ENCODE measurements at regions not wholly inside any gene's neighbourhood (a gene's known extent, or its start where the extent isn't known, plus 50 kb on each side); places are given as distances from the start of the nearest gene placed in this dataset.

DNA sequence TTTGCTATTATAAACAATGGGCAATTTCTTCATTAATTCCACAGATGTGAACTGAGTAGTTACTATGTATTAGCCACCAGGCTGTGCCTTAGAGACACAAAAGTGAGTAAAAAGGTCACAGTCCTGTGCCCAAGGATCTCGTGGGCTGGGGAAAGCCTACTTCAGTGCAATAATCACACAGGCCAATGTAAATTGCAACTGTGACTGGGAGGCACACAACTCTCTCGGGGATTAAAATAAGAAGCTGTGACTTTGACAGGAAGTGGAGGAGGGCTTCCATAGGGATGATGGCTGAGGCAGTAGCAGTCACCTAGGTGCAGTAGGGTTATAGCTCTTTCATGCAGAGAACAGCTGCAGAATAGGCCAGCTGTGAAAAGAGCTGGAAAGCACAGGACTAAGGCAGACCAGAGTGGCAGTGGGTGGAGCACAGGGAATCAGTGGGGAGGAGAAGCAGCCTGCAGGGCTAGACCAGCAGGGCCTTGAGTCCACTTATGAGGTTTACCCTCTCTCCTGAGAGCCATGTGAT, 121.9 kb downstream of the MAB21L3 start:
- Mint-ChIP-seq H3K36me3 (ENCODE audit: low read depth) (no peaks in the 10 kb centered on the region), H3K27ac (peak overlapping the region in 1 of 3 experiments; percentile 75), H3K4me1 (peaks cover 7% of the 10 kb centered on the region), H3K9me3 (no peaks in the 10 kb centered on the region), H3K4me3 (no peak overlapping the region), H3K27me3 (ENCODE audit: low read depth) (no peaks in the 10 kb centered on the region)
- peak in 2 of 3 experiments; percentile 19 to 41 for TF ChIP-seq CTCF (IDR thresholded peaks at IDR 0.05; ENCODE audit: unreplicated experiment in 3 of 3)

- Mint-ChIP-seq H3K27ac (no peak overlapping the region), H3K9me3 (no peaks in the 10 kb centered on the region), H3K4me3 (no peak overlapping the region), H3K36me3 (ENCODE audit: low read depth) (no peaks in the 10 kb centered on the region), H3K27me3 (ENCODE audit: low read depth) (no peaks in the 10 kb centered on the region), H3K4me1 (peaks cover 7% of the 10 kb centered on the region)
- no peak for TF ChIP-seq CTCF (IDR thresholded peaks at IDR 0.05; ENCODE audit: unreplicated experiment in 3 of 3)
Measured at GRCh38 chr1:116234429-116234828, 123.2 kb downstream of the MAB21L3 start.

DNA sequence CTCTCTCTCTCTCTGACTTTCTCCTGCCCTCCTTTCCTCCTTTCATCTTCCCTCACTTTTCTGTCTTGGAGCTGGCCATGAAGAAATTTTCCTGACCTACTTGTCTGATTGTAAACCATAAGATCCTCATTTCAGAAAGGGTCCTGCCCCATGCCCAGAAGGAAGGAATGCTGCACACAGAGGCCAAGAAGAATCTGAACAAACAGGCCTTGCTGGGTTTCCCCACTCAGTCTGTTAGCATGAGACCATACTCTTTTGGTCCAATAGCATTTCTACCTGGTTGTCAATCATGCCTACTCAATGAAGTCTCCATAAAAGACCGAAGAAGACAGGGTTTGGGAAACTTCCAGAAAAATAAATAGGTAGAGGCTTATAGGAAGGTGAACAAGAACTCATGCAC, 128.7 kb downstream of the MAB21L3 start:
- no peak for TF ChIP-seq CTCF (IDR thresholded peaks at IDR 0.05; ENCODE audit: unreplicated experiment in 3 of 3)
- Mint-ChIP-seq H3K9me3 (no peaks in the 10 kb centered on the region), H3K4me1 (no peaks in the 10 kb centered on the region), H3K27me3 (ENCODE audit: low read depth) (peaks cover 3% of the 10 kb centered on the region), H3K4me3 (no peak overlapping the region), H3K27ac (no peak overlapping the region), H3K36me3 (ENCODE audit: low read depth) (no peaks in the 10 kb centered on the region)

- no peak for TF ChIP-seq CTCF (IDR thresholded peaks at IDR 0.05; ENCODE audit: unreplicated experiment in 3 of 3)
- Mint-ChIP-seq H3K4me3 (no peak overlapping the region), H3K4me1 (no peaks in the 10 kb centered on the region), H3K9me3 (no peaks in the 10 kb centered on the region), H3K27ac (no peak overlapping the region), H3K36me3 (ENCODE audit: low read depth) (no peaks in the 10 kb centered on the region), H3K27me3 (ENCODE audit: low read depth) (peaks cover 3% of the 10 kb centered on the region)
Measured at GRCh38 chr1:116242741-116243140, 130.3 kb upstream of the ATP1A1 start.

GRCh38 chr1:116243333-116244054, 129.6 kb upstream of the ATP1A1 start:
- TF ChIP-seq CTCF (IDR thresholded peaks at IDR 0.05; ENCODE audit: unreplicated experiment in 3 of 3) = no peak
- Mint-ChIP-seq H3K4me1 (no peaks in the 10 kb centered on the region), H3K27ac (peak overlapping the region in 1 of 3 experiments; percentile 54), H3K27me3 (ENCODE audit: low read depth) (peaks cover 3% of the 10 kb centered on the region), H3K36me3 (ENCODE audit: low read depth) (no peaks in the 10 kb centered on the region), H3K9me3 (no peaks in the 10 kb centered on the region), H3K4me3 (no peak overlapping the region)

DNA sequence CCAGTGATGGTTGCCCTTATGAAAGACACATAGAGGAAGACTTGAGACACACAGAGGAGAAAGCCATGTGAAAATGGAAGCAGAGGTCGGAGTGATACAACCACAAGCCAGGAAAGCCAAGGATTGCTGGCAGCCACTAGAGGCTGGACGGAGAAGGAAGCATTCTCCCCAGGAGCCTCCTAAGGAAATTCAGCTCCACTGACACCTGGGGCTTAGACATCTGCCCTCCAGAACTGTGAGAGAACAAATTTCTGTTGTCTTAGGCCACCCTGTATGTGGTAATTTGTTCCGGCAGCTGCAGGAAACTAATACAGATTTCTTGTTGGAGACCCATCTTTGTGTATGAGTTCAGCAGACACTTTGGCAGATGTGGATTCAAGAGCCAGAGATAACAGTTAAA, 126.9 kb upstream of the ATP1A1 start:
- Mint-ChIP-seq H3K4me3 (no peak overlapping the region), H3K9me3 (no peaks in the 10 kb centered on the region), H3K27me3 (ENCODE audit: low read depth) (peaks cover under 1% of the 10 kb centered on the region), H3K4me1 (no peaks in the 10 kb centered on the region), H3K27ac (no peak overlapping the region), H3K36me3 (ENCODE audit: low read depth) (no peaks in the 10 kb centered on the region)
- TF ChIP-seq CTCF (IDR thresholded peaks at IDR 0.05; ENCODE audit: unreplicated experiment in 3 of 3) = no peak

All from nephron (organoid).